HEK293 (cell line): ENCODE measurements at regions not wholly inside any gene's neighbourhood (a gene's known extent, or its start where the extent isn't known, plus 50 kb on each side); places are given as distances from the start of the nearest gene placed in this dataset.

Experiments
- CTCF ChIA-PET: fragments of 350-600 bp; formaldehyde crosslinking; extraction: SDS; loops from one replicate; lab custom pipeline; 2021; ENCODE audit warnings: antibody characterized with exemption; lab: Yijun Ruan, JAX
- POLR2A ChIA-PET: fragments of 300-600 bp; formaldehyde crosslinking; extraction: SDS; loops from one replicate; lab custom pipeline; 2020; ENCODE audit warnings: antibody characterized with exemption, inconsistent platforms; lab: Yijun Ruan, JAX
- H3K27ac ChIP-seq: fragments of 200-500 bp; sonication (Bioruptor generic); 2 replicates; pipeline ENCODE4 v1.5.1; 2014; ENCODE audit warnings: low read depth, low read length, control low read depth, inconsistent platforms; ENCODE audit errors: extremely low read depth
- H3K36me3 ChIP-seq, 2 experiments: fragments of 200-500 bp in 1 of 2; sonication (Bioruptor generic) in 1 of 2; 1 replicate in 1 of 2; 2 replicates in 1 of 2; pipeline ENCODE4 v1.5.1; 2014 to 2017; ENCODE audit warnings: inconsistent platforms in 2 of 2, low read length in 2 of 2; ENCODE audit not compliant: control insufficient read depth in 2 of 2, insufficient read depth in 1 of 2
- H3K4me1 ChIP-seq: fragments of 200-500 bp; sonication (Bioruptor generic); 2 replicates; pipeline ENCODE4 v1.5.1; 2014; ENCODE audit warnings: mild to moderate bottlenecking, low read length, inconsistent platforms; ENCODE audit not compliant: control insufficient read depth, insufficient read depth
- H3K4me3 ChIP-seq: 2 replicates; pipeline ENCODE4 v1.5.1; 2011; ENCODE audit warnings: low read depth, mild to moderate bottlenecking, control low read depth, low read length, moderate library complexity
- H3K9me3 ChIP-seq: fragments of 200-500 bp; sonication (Bioruptor generic); 2 replicates; pipeline ENCODE4 v1.5.1; 2014; ENCODE audit warnings: low read depth, low read length, inconsistent platforms; ENCODE audit not compliant: control insufficient read depth, insufficient read depth
- BCL11B ChIP-seq: fragments of 450-650 bp; formaldehyde crosslinking; IDR thresholded peaks from 2 replicates; pipeline ENCODE4 v1.5.1; 2016; ENCODE audit warnings: low read depth, missing biosample characterization, missing genetic modification characterization
- HOXD13 ChIP-seq: sonication (generic); formaldehyde crosslinking; IDR thresholded peaks from 2 replicates; pipeline ENCODE4 v1.8.0; 2022; ENCODE audit warnings: missing genetic modification reagents, borderline replicate concordance
- MYNN ChIP-seq: fragments of 450-650 bp; formaldehyde crosslinking; IDR thresholded peaks from 2 replicates; pipeline ENCODE4 v1.5.1; 2016; ENCODE audit warnings: missing biosample characterization, missing genetic modification characterization, borderline replicate concordance
- YY1 ChIP-seq: fragments of 450-650 bp; formaldehyde crosslinking; IDR thresholded peaks from 2 replicates; pipeline ENCODE4 v1.5.1; 2018; ENCODE audit warnings: missing biosample characterization, missing genetic modification characterization
- ZFP69B ChIP-seq: fragments of 450-650 bp; formaldehyde crosslinking; IDR thresholded peaks from 2 replicates; pipeline ENCODE4 v1.5.1; 2016; ENCODE audit warnings: missing biosample characterization, missing genetic modification characterization
- ZNF10 ChIP-seq: fragments of 450-650 bp; formaldehyde crosslinking; IDR thresholded peaks from 2 replicates; pipeline ENCODE4 v1.5.1; 2017; ENCODE audit warnings: missing biosample characterization, missing genetic modification characterization
- ZNF121 ChIP-seq: fragments of 450-650 bp; formaldehyde crosslinking; IDR thresholded peaks from 2 replicates; pipeline ENCODE4 v1.5.1; 2016; ENCODE audit warnings: missing biosample characterization, missing genetic modification characterization
- ZNF146 ChIP-seq: fragments of 450-650 bp; formaldehyde crosslinking; IDR thresholded peaks from 2 replicates; pipeline ENCODE4 v1.5.1; 2016; ENCODE audit warnings: missing biosample characterization, missing genetic modification characterization
- ZNF2 ChIP-seq: fragments of 450-650 bp; formaldehyde crosslinking; IDR thresholded peaks from 2 replicates; pipeline ENCODE4 v1.5.1; 2016; ENCODE audit warnings: missing biosample characterization, missing genetic modification characterization
- ZNF239 ChIP-seq: fragments of 450-650 bp; formaldehyde crosslinking; IDR thresholded peaks from 2 replicates; pipeline ENCODE4 v1.5.1; 2016; ENCODE audit warnings: missing biosample characterization, missing genetic modification characterization
- ZNF266 ChIP-seq: fragments of 450-650 bp; formaldehyde crosslinking; IDR thresholded peaks from 2 replicates; pipeline ENCODE4 v1.5.1; 2016; ENCODE audit warnings: missing biosample characterization, missing genetic modification characterization, low read depth
- ZNF311 ChIP-seq: fragments of 450-650 bp; formaldehyde crosslinking; IDR thresholded peaks from 2 replicates; pipeline ENCODE4 v1.5.1; 2017; ENCODE audit warnings: missing biosample characterization, missing genetic modification characterization, borderline replicate concordance
- ZNF354C ChIP-seq: fragments of 450-650 bp; formaldehyde crosslinking; IDR thresholded peaks from 2 replicates; pipeline ENCODE4 v1.5.1; 2016; ENCODE audit warnings: missing biosample characterization, missing genetic modification characterization, low read depth, borderline replicate concordance
- ZNF366 ChIP-seq: fragments of 450-650 bp; formaldehyde crosslinking; conservative IDR thresholded peaks from 2 replicates; pipeline ENCODE4 v1.5.1; 2016; ENCODE audit warnings: missing biosample characterization, missing genetic modification characterization
- ZNF37A ChIP-seq: fragments of 450-650 bp; IDR thresholded peaks from 2 replicates; pipeline ENCODE4 v1.5.1; 2018; ENCODE audit warnings: missing biosample characterization, missing genetic modification characterization
- ZNF76 ChIP-seq: fragments of 450-650 bp; formaldehyde crosslinking; IDR thresholded peaks from 2 replicates; pipeline ENCODE4; 2016; ENCODE audit warnings: low read depth, missing biosample characterization, missing genetic modification characterization, borderline replicate concordance
- ZNF792 ChIP-seq: fragments of 450-650 bp; formaldehyde crosslinking; IDR thresholded peaks from 2 replicates; pipeline ENCODE4 v1.5.1; 2016; ENCODE audit warnings: missing biosample characterization, missing genetic modification characterization
- TF ChIP-seq, protein P1 (sequence below): fragments of 450-650 bp; formaldehyde crosslinking; IDR thresholded peaks from 2 replicates; pipeline ENCODE4 v1.5.1; 2016; ENCODE audit warnings: missing biosample characterization, missing genetic modification characterization
- TF ChIP-seq, protein P2 (sequence below): fragments of 450-650 bp; formaldehyde crosslinking; IDR thresholded peaks from 2 replicates; pipeline ENCODE4 v1.5.1; 2017; ENCODE audit warnings: missing biosample characterization, missing genetic modification characterization
- TF ChIP-seq, protein P3 (sequence below): fragments of 450-650 bp; formaldehyde crosslinking; IDR thresholded peaks from 2 replicates; pipeline ENCODE4 v1.5.1; 2016; ENCODE audit warnings: missing biosample characterization, missing genetic modification characterization
- TF ChIP-seq, protein P4 (sequence below): fragments of 450-650 bp; formaldehyde crosslinking; IDR thresholded peaks from 2 replicates; pipeline ENCODE4 v1.5.1; 2017; ENCODE audit warnings: missing biosample characterization, missing genetic modification characterization
- TF ChIP-seq, protein P5 (sequence below): fragments of 450-650 bp; formaldehyde crosslinking; IDR thresholded peaks from 2 replicates; pipeline ENCODE4 v1.5.1; 2016; ENCODE audit warnings: missing biosample characterization, missing genetic modification characterization

DNA sequence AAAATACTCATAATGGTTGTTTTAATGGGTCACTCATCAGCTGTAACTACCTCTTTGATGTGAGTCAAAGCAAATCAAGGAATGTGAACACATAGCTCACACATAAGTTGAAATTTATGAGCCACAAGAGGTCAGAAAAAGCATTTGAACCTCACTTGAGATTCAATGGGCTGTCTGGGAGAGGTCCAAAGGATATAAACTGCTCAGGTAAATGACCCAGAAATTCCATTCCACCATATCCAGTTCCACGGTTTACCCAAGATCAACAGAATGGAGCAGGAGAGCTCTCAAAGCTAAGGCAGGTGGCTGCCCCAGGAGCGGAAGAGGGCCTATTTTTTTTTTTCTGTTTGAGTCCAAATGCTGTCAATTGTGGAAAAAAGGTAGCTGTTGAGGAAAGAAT, 464.1 kb downstream of the TNS1 start:
- no peaks in the 10 kb centered on the region for H3K9me3 ChIP-seq
- no peaks in the 10 kb centered on the region for H3K4me1 ChIP-seq
- no peak overlapping the region for H3K27ac ChIP-seq
- ChIA-PET POLR2A (no interaction called here), CTCF (interaction anchor here (1.0 kb wide), 1 partner anchor 28 kb away, joined by 4 read pairs; no protein-coding TSS in a partner anchor)
- no peaks in the 10 kb centered on the region for H3K36me3 ChIP-seq
- TF ChIP-seq MYNN (tag by site-specific recombination) = no peak
- no peak overlapping the region for H3K4me3 ChIP-seq

DNA sequence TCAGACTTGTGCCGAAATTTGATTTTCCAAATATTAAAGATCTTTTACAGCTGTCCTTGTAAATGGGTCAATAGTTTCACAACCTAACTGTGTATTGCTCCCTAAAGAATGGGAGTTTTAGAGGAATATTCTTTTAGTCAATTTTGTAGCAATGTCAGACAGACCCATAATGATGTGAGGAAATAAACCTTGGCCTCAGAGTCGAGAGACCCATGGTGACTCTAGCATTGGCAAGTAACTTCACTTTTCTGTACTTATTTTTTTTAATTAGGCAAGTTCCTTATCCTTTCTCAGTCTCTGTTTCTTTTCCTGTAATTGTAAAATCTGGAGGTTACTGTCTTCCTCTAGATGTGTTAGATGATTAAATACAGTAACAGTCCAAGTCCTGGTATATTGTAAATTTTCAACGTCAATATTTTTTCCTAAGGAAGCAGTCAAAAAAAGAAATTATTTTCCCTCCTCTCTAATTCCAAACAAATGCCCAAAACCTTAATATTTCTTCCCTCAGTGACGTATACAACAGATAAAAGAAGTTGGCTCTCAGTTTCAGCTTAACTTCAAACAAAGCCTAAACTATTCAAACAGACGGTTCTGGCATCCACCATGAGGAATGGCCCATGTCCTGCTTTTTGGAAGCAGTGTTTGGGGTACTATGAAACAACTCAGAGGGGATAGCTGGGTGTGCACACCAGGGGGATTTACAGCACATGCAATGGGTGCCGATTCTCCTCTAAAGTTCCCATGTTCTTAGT, 466.7 kb downstream of the TNS1 start:
- no peak overlapping the region for H3K4me3 ChIP-seq
- no peaks in the 10 kb centered on the region for H3K36me3 ChIP-seq
- H3K9me3 ChIP-seq = no peaks in the 10 kb centered on the region
- TF ChIP-seq, protein P1, sequence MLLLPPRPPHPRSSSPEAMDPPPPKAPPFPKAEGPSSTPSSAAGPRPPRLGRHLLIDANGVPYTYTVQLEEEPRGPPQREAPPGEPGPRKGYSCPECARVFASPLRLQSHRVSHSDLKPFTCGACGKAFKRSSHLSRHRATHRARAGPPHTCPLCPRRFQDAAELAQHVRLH = no peak
- TF ChIP-seq BCL11B (tag by site-specific recombination) (no peak), ZNF311 (no peak), ZNF37A (tag by site-specific recombination) (no peak), ZNF76 (tag by site-specific recombination) (no peak), ZNF266 (tag by site-specific recombination) (no peak), YY1 (tag by site-specific recombination) (no peak), ZNF146 (tag by site-specific recombination) (no peak)
- TF ChIP-seq, protein P2, sequence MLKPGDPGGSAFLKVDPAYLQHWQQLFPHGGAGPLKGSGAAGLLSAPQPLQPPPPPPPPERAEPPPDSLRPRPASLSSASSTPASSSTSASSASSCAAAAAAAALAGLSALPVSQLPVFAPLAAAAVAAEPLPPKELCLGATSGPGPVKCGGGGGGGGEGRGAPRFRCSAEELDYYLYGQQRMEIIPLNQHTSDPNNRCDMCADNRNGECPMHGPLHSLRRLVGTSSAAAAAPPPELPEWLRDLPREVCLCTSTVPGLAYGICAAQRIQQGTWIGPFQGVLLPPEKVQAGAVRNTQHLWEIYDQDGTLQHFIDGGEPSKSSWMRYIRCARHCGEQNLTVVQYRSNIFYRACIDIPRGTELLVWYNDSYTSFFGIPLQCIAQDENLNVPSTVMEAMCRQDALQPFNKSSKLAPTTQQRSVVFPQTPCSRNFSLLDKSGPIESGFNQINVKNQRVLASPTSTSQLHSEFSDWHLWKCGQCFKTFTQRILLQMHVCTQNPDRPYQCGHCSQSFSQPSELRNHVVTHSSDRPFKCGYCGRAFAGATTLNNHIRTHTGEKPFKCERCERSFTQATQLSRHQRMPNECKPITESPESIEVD (tag by site-specific recombination) = no peak
- TF ChIP-seq, protein P3, sequence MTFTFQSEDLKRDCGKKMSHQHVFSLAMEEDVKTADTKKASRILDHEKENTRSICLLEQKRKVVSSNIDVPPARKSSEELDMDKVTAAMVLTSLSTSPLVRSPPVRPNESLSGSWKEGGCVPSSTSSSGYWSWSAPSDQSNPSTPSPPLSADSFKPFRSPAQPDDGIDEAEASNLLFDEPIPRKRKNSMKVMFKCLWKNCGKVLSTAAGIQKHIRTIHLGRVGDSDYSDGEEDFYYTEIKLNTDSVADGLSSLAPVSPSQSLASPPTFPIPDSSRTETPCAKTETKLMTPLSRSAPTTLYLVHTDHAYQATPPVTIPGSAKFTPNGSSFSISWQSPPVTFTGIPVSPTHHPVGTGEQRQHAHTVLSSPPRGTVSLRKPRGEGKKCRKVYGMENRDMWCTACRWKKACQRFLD = no peak
- no peak overlapping the region for H3K27ac ChIP-seq
- no peaks in the 10 kb centered on the region for H3K4me1 ChIP-seq
- ChIA-PET CTCF (no interaction called here), POLR2A (no interaction called here)

DNA sequence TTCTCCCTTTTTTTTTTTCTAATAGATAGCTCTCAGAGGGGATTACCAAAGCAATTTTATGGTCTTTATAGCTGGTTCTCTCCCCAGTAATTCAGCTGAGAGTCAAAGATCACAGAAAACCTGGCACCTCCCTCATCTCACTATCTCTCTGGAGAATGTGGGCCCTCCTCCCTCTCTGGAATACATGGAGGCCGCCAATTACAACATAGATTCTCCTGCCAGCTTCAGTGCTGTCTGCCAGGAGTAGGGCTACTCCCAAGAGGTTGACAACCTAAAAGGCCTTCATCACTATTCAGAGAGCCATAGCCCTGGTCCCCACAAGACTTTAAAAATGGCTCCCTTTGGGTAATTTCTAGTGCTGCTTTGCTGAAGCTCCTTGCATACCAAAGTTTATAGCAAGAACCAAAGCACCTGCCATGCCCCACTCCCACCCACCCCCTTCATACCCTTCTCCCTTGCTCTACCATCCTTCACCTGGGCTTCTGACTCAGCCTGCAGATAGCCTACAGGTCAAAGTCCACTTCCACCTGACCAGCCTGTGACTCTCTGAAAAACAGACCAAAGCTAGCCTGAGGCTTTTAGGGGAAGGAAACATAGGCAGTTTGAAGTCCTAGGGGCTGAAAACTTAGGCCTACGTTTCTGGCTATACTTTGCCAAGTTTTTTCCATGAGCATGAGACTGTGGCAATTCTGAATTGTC, 472.3 kb downstream of the TNS1 start:
- POLR2A ChIA-PET = no interaction called here
- Histone ChIP-seq H3K36me3 (no peaks in the 10 kb centered on the region), H3K4me3 (no peak overlapping the region), H3K9me3 (no peaks in the 10 kb centered on the region), H3K27ac (no peak overlapping the region), H3K4me1 (no peaks in the 10 kb centered on the region)
- CTCF ChIA-PET = interaction anchor here (0.8 to 1.0 kb wide), 2 partner anchors 20 to 120 kb away, joined by 3 read pairs; no protein-coding TSS in a partner anchor
- no peak for TF ChIP-seq ZNF239
- no peak for TF ChIP-seq ZNF792 (tag by site-specific recombination)
- TF ChIP-seq, protein P4, sequence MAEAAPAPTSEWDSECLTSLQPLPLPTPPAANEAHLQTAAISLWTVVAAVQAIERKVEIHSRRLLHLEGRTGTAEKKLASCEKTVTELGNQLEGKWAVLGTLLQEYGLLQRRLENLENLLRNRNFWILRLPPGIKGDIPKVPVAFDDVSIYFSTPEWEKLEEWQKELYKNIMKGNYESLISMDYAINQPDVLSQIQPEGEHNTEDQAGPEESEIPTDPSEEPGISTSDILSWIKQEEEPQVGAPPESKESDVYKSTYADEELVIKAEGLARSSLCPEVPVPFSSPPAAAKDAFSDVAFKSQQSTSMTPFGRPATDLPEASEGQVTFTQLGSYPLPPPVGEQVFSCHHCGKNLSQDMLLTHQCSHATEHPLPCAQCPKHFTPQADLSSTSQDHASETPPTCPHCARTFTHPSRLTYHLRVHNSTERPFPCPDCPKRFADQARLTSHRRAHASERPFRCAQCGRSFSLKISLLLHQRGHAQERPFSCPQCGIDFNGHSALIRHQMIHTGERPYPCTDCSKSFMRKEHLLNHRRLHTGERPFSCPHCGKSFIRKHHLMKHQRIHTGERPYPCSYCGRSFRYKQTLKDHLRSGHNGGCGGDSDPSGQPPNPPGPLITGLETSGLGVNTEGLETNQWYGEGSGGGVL (tag by site-specific recombination) = no peak
- no peak for TF ChIP-seq ZFP69B (tag by site-specific recombination)
- TF ChIP-seq, protein P1 = no peak
- no peak for TF ChIP-seq ZNF2 (tag by site-specific recombination)
- no peak for TF ChIP-seq HOXD13 (CRISPR knock-in tag)
- TF ChIP-seq ZNF366 (tag by site-specific recombination) = no peak
- TF ChIP-seq, protein P5, sequence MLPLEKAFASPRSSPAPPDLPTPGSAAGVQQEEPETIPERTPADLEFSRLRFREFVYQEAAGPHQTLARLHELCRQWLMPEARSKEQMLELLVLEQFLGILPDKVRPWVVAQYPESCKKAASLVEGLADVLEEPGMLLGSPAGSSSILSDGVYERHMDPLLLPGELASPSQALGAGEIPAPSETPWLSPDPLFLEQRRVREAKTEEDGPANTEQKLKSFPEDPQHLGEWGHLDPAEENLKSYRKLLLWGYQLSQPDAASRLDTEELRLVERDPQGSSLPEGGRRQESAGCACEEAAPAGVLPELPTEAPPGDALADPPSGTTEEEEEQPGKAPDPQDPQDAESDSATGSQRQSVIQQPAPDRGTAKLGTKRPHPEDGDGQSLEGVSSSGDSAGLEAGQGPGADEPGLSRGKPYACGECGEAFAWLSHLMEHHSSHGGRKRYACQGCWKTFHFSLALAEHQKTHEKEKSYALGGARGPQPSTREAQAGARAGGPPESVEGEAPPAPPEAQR (tag by site-specific recombination) = no peak
- no peak for TF ChIP-seq ZNF121
- no peak for TF ChIP-seq ZNF10 (tag by site-specific recombination)
- TF ChIP-seq ZNF354C (tag by site-specific recombination) = no peak
